Calu3 (cell line): ENCODE measurements at regions not wholly inside any gene's neighbourhood (a gene's known extent, or its start where the extent isn't known, plus 50 kb on each side); places are given as distances from the start of the nearest gene placed in this dataset.

ENCODE experiments used
- BruUV-seq: library from RNA; stranded (reverse); fragments of 400-500 nt; replicated peaks from 2 replicates; lab custom pipeline; 2021; lab: Mats Ljungman, UMichigan
- CTCF ChIA-PET: fragments of 300-600 bp; sonication (Branson Sonifier 250); formaldehyde crosslinking; loops from one replicate; lab custom pipeline; 2022; ENCODE audit warnings: antibody characterized with exemption; lab: Charles Lee
- DNase-seq: peaks from one replicate; pipeline ENCODE4 v3.0.0; 2022
- H3K27ac Mint-ChIP-seq: one replicate; pipeline ENCODE4 v1.8.0; 2022; ENCODE audit warnings: mixed read lengths; ENCODE audit not compliant: unreplicated experiment
- H3K27me3 Mint-ChIP-seq: one replicate; pipeline ENCODE4 v1.8.0; 2022; ENCODE audit warnings: mixed read lengths; ENCODE audit not compliant: unreplicated experiment
- H3K36me3 Mint-ChIP-seq: one replicate; pipeline ENCODE4 v1.8.0; 2022; ENCODE audit warnings: mild to moderate bottlenecking, moderate library complexity, mixed read lengths; ENCODE audit not compliant: insufficient read depth, unreplicated experiment
- H3K4me1 Mint-ChIP-seq: one replicate; pipeline ENCODE4 v1.8.0; 2022; ENCODE audit warnings: mild to moderate bottlenecking, low read depth, mixed read lengths; ENCODE audit not compliant: unreplicated experiment
- H3K4me3 Mint-ChIP-seq: one replicate; pipeline ENCODE4 v1.8.0; 2022; ENCODE audit warnings: mild to moderate bottlenecking, low read depth, moderate library complexity, mixed read lengths; ENCODE audit not compliant: unreplicated experiment
- H3K9me3 Mint-ChIP-seq: one replicate; pipeline ENCODE4 v1.8.0; 2022; ENCODE audit warnings: low read depth, mixed read lengths; ENCODE audit not compliant: unreplicated experiment
- intact Hi-C: fragments of 100-400 bp; cut with micrococcal nuclease; formaldehyde crosslinking; loops from one replicate; pipeline ENCODE4 v1.10.0; 2022; ENCODE audit not compliant: unreplicated experiment
- TF ChIP-seq, protein P1 (sequence below): fragments of 200-600 bp; IDR thresholded peaks from one replicate; pipeline ENCODE4 v1.8.0; 2022; ENCODE audit warnings: antibody characterized with exemption; ENCODE audit not compliant: unreplicated experiment

DNA sequence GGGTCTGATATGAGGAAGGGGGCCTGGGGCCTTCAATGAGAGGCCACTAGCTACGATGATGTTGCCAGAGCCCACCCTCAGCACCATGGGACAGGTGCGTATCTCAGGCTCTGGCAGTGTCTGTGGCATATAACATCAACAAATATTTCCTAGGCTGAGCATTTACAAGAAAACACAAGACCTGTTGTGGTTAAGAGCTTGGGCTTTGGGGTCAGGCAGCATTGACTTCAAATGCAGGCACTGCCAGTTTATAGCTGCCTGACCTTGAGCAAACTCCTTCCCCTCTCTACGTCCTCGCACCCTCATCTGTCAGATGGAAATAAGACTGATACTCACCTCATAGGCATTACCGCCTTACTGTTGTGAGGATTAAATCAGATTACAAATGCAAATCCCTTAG is 156.0 kb downstream of the KATNAL1 start:
- intact Hi-C loops, result no loop called here
- DNase-seq, result no peak
- Mint-ChIP-seq H3K27me3 (peaks cover 25% of the 10 kb centered on the region), H3K36me3 (no peaks in the 10 kb centered on the region), H3K4me1 (no peaks in the 10 kb centered on the region), H3K4me3 (no peak overlapping the region), H3K27ac (no peak overlapping the region), H3K9me3 (no peaks in the 10 kb centered on the region)
- CTCF ChIA-PET, result interaction anchor here (1.2 kb wide), 1 partner anchor 9 kb away, joined by 4 read pairs; no protein-coding TSS in a partner anchor
- TF ChIP-seq, protein P1, sequence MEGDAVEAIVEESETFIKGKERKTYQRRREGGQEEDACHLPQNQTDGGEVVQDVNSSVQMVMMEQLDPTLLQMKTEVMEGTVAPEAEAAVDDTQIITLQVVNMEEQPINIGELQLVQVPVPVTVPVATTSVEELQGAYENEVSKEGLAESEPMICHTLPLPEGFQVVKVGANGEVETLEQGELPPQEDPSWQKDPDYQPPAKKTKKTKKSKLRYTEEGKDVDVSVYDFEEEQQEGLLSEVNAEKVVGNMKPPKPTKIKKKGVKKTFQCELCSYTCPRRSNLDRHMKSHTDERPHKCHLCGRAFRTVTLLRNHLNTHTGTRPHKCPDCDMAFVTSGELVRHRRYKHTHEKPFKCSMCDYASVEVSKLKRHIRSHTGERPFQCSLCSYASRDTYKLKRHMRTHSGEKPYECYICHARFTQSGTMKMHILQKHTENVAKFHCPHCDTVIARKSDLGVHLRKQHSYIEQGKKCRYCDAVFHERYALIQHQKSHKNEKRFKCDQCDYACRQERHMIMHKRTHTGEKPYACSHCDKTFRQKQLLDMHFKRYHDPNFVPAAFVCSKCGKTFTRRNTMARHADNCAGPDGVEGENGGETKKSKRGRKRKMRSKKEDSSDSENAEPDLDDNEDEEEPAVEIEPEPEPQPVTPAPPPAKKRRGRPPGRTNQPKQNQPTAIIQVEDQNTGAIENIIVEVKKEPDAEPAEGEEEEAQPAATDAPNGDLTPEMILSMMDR, result no peak
- no TSS peak for BruUV-seq

DNA sequence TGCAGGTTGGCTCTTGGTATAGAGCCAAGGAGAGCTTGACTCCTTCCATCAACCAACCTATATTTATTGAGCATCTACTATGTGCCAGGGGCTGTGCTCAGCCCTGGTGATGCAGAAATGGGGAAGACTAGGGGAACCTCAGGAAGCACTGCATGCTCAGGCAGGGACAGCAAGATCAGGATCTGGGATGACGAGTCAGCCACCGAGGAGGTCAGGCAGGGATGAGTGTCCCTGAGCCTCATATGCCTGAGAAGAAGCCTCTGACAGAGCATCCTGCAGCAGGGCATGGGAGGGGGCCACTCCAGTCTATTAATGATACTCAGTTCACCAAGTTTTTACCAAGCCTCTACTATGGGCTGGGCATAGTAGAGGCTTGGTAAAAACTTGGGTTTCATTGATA is 158.1 kb downstream of the KATNAL1 start:
- Mint-ChIP-seq H3K27ac (no peak overlapping the region), H3K36me3 (no peaks in the 10 kb centered on the region), H3K4me3 (no peak overlapping the region), H3K9me3 (peaks cover 3% of the 10 kb centered on the region), H3K27me3 (peaks cover 6% of the 10 kb centered on the region), H3K4me1 (no peaks in the 10 kb centered on the region)
- no TSS peak for BruUV-seq
- TF ChIP-seq, protein P1, result no peak
- intact Hi-C loops, result no loop called here
- DNase-seq, result no peak
- CTCF ChIA-PET, result no interaction called here

DNA sequence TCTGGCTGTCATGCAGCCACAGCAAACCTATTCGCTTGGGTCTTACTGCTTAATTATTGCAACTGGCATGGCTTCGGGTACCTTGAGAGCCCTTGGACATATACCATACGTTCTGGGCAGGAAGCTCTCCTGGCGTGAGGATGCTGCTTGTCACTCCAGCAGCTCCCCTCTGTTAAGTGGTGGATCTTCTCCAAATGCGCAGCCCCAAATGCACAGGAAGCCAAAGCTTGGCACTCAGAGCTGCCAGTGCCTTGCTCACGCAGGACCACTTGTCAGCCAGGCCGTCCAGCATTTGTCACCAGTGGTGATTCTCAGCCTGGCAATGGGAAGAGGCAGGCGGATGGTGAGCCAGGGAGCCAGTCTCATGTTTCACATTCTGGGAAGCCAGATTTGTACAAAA is 158.6 kb downstream of the KATNAL1 start:
- Mint-ChIP-seq H3K9me3 (peaks cover 3% of the 10 kb centered on the region), H3K4me1 (peaks cover under 1% of the 10 kb centered on the region), H3K27me3 (peaks cover 2% of the 10 kb centered on the region), H3K4me3 (no peak overlapping the region), H3K36me3 (no peaks in the 10 kb centered on the region), H3K27ac (no peak overlapping the region)
- BruUV-seq, result no TSS peak
- intact Hi-C loops, result no loop called here
- no peak for DNase-seq
- CTCF ChIA-PET, result no interaction called here
- TF ChIP-seq, protein P1, result no peak

DNA sequence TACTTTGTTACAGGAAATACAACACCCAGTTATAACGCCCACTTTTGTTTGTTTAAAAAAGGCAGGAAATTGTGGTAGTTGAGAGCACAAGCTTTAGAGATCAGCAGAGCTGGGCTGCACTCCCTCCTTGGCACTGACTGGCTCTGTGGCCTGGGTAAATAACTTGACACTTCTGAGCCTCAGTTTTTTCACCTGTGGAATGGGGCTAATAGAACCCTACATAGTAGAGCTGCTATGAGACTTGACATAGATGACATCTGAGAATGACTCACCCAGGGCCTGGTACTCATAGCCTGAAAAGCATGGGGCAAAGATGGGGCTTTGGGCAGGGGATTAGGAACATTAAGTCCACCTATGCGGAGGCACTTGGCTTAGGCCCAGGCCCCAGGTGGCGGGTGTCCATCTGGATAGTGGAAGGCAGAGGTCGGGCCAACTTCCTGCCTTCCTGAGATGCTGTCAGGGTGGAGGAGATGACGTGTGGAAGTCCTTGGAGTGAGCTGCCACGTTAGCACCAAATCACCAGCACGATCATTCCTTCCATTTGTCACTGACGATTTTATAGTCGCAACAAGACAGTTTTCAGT is 159.1 kb downstream of the KATNAL1 start:
- no peaks in the 10 kb centered on the region for H3K27me3 Mint-ChIP-seq
- CTCF ChIA-PET, result no interaction called here
- H3K4me1 Mint-ChIP-seq, result peaks cover 6% of the 10 kb centered on the region
- H3K27ac Mint-ChIP-seq, result no peak overlapping the region
- H3K4me3 Mint-ChIP-seq, result no peak overlapping the region
- BruUV-seq, result no TSS peak
- TF ChIP-seq, protein P1, result no peak
- H3K9me3 Mint-ChIP-seq, result peaks cover 3% of the 10 kb centered on the region
- no peak for DNase-seq
- intact Hi-C loops, result no loop called here
- H3K36me3 Mint-ChIP-seq, result no peaks in the 10 kb centered on the region
